Gastroesophageal sphincter (tissue), 4 donors: ENCODE measurements at regions not wholly inside any gene's neighbourhood (a gene's known extent, or its start where the extent isn't known, plus 50 kb on each side); places are given as distances from the start of the nearest gene placed in this dataset.
A peak's percentile ranks its signal among the peaks of the same experiment; 100 is the strongest.

Experiments used
- ATAC-seq: fragments of 150-250 bp; one replicate; pipeline ENCODE4 v1.9.1; 2016; ENCODE audit warnings: mild to moderate bottlenecking, moderate library complexity
- H3K27ac ChIP-seq, 4 donors: fragments of 200-600 bp; sonication (generic) in 3 of 4; 1 replicate in 3 of 4; 2 replicates in 1 of 4; pipeline ENCODE4 v1.5.1; 2016 to 2019
- H3K27me3 ChIP-seq: fragments of 200-600 bp; sonication (generic); one replicate; pipeline ENCODE4 v1.5.1; 2019
- H3K36me3 ChIP-seq, 2 donors: fragments of 200-600 bp; sonication (generic); one replicate each; pipeline ENCODE4 v1.5.1; 2019; ENCODE audit warnings: control low read depth in 1 of 2
- H3K4me1 ChIP-seq, 3 donors: fragments of 200-600 bp; sonication (generic); 1 replicate in 2 of 3; 2 replicates in 1 of 3; pipeline ENCODE4 v1.5.1; 2016 to 2019; ENCODE audit warnings: control low read depth in 2 of 3
- H3K4me3 ChIP-seq, 2 donors: fragments of 200-600 bp; sonication (generic); one replicate each; pipeline ENCODE4 v1.5.1; 2019; ENCODE audit warnings: mild to moderate bottlenecking in 1 of 2, moderate library complexity in 1 of 2
- H3K9me3 ChIP-seq, 3 donors: fragments of 200-600 bp; sonication (generic); one replicate each; pipeline ENCODE4 v1.5.1; 2017 to 2019; ENCODE audit warnings: control low read depth in 2 of 3
- EP300 ChIP-seq: sonication (generic); formaldehyde crosslinking; IDR thresholded peaks from one replicate; pipeline ENCODE4 v1.6.1; 2017; ENCODE audit warnings: antibody characterized with exemption, mild to moderate bottlenecking
- POLR2A ChIP-seq, 2 donors: fragments of 450-650 bp; IDR thresholded peaks; one replicate each; pipeline ENCODE4 v1.6.1; 2017; ENCODE audit warnings: antibody characterized with exemption in 2 of 2, mild to moderate bottlenecking in 2 of 2, moderate library complexity in 1 of 2
- POLR2AphosphoS5 ChIP-seq: sonication (generic); formaldehyde crosslinking; IDR thresholded peaks from one replicate; pipeline ENCODE4 v1.6.1; 2017; ENCODE audit warnings: antibody characterized with exemption
- WGBS, 2 donors: methylation state at CpG; one replicate each; pipeline ENCODE4 v1.1.5; 2018; ENCODE audit warnings: low coverage in 1 of 2; 5-methylcytosine and 5-hydroxymethylcytosine counted together
- TF ChIP-seq, protein P1 (sequence below), 4 experiments: fragments of 200-600 bp in 2 of 4; fragments of 450-650 bp in 2 of 4; sonication (generic) in 1 of 4; IDR thresholded peaks; one replicate each; pipeline ENCODE4 v1.5.1; 2017 to 2019; ENCODE audit warnings: antibody characterized with exemption in 4 of 4, mild to moderate bottlenecking in 2 of 4, moderate library complexity in 2 of 4

DNA sequence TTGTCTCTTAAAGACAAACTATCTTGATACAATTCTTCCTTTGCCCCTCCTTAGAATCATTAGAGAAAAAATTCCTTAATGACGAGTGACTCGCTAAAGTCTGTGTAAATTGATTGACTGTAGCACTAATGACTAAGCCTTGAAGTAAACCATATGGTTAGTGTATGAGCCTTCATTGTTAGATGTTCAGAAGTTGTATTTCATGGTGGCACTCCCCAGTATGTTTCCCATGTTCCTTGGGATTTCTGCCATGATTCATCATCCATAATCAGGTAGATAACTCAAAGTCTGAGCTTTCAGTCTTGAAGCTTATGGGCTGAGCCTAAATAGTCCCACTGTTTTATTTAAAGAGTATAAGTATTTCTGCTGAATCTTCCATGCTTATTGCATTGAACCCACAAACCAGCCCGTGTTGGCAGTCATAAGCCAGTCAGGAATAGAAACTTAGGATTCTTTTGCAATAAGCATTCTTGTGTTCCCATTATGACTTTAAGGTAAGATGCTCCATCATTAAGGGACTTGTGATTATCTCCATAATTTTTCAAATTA, 371.2 kb upstream of the RARB start:
- H3K9me3 ChIP-seq: no peaks in the 10 kb centered on the region
- no peak overlapping the region for H3K27ac ChIP-seq
- H3K4me1 ChIP-seq: peaks cover 0 to 11% (median 0%) of the 10 kb centered on the region in 3 donors
- TF ChIP-seq POLR2AphosphoS5 (no peak), POLR2A (IDR thresholded peaks at IDR 0.05) (no peak), EP300 (no peak)
- TF ChIP-seq, protein P1, sequence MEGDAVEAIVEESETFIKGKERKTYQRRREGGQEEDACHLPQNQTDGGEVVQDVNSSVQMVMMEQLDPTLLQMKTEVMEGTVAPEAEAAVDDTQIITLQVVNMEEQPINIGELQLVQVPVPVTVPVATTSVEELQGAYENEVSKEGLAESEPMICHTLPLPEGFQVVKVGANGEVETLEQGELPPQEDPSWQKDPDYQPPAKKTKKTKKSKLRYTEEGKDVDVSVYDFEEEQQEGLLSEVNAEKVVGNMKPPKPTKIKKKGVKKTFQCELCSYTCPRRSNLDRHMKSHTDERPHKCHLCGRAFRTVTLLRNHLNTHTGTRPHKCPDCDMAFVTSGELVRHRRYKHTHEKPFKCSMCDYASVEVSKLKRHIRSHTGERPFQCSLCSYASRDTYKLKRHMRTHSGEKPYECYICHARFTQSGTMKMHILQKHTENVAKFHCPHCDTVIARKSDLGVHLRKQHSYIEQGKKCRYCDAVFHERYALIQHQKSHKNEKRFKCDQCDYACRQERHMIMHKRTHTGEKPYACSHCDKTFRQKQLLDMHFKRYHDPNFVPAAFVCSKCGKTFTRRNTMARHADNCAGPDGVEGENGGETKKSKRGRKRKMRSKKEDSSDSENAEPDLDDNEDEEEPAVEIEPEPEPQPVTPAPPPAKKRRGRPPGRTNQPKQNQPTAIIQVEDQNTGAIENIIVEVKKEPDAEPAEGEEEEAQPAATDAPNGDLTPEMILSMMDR (IDR thresholded peaks at IDR 0.05): no peak
- H3K27me3 ChIP-seq: no peaks in the 10 kb centered on the region
- H3K36me3 ChIP-seq: no peaks in the 10 kb centered on the region
- 45 to 82% methylated on average over 3 of the region's 3 CpGs for WGBS, 2 donors
- no peak for ATAC-seq
- no peak overlapping the region for H3K4me3 ChIP-seq

DNA sequence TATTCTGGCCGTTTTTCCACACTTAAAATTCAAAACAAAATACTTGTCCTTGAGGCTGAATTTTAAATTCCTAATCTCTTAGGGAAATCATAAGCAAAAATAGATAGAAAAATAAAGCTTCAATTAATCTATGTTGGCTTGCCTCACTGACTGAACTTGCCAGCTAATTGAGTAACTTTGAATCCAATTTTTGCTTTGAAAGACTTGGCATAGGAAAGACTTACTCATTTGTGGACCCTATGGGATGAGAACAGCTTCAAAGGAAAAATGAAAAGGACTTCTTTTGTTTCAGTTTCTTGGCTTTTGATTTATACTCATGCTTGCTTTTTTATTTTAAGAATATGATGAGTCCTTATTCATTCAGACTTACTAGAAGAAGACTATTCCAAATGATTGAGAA, 370.7 kb upstream of the RARB start:
- Histone ChIP-seq H3K36me3 (no peaks in the 10 kb centered on the region), H3K4me1 (peaks cover 0 to 11% (median 0%) of the 10 kb centered on the region in 3 donors), H3K4me3 (no peak overlapping the region), H3K27me3 (no peaks in the 10 kb centered on the region), H3K27ac (no peak overlapping the region), H3K9me3 (no peaks in the 10 kb centered on the region)
- TF ChIP-seq, protein P1 (IDR thresholded peaks at IDR 0.05): no peak
- TF ChIP-seq EP300: no peak
- TF ChIP-seq POLR2AphosphoS5: no peak
- TF ChIP-seq POLR2A (IDR thresholded peaks at IDR 0.05): no peak
- ATAC-seq: no peak
- 8 to 67% methylated on average over 1 of the region's 1 CpG for WGBS, 2 donors

DNA sequence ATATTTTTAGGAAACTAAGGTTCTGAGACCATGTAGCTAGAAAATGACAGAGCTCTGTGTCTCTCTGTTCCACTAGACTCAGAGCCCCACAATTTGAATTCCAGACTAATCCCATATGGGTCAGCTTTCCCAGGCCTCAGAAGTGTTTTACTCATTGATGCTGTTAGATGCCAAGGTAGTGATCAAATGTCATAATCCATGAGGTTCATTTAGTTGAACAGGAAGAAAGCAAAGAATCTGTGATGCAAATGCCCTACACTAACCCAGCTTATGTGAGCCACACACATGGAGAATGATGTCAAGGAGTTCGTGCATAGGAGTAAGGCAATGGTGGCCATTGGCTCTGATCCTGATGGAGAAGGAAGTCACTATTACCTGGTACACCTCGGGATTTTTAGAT, 363.4 kb upstream of the RARB start:
- 88 to 92% methylated on average over 2 of the region's 2 CpGs for WGBS, 2 donors
- TF ChIP-seq POLR2AphosphoS5 (no peak), POLR2A (IDR thresholded peaks at IDR 0.05) (no peak), EP300 (no peak)
- TF ChIP-seq, protein P1 (IDR thresholded peaks at IDR 0.05): no peak
- Histone ChIP-seq H3K9me3 (no peaks in the 10 kb centered on the region), H3K4me3 (no peak overlapping the region), H3K27ac (no peak overlapping the region), H3K4me1 (no peaks in the 10 kb centered on the region), H3K27me3 (no peaks in the 10 kb centered on the region), H3K36me3 (no peaks in the 10 kb centered on the region)
- ATAC-seq: no peak

DNA sequence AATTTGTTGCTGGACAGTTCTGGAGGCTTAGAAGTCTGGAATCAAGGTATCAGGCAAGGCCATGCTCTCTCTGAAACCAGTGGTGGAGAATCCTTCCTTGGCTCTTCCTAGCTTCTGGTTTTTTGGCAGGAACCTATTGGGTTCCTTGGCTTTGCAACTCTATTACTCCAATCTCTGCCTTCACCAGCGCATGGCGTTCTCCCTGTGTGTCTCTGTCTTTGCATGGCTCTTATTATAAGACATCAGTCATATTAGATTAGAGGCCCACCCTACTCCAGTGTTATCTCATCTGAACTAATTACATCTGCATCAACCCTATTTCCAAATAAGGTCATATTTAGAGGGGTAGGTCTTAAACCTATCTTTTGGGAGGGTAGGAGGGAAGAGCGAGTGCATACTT, 358.1 kb upstream of the RARB start:
- peaks cover 0 to 11% (median 5%) of the 10 kb centered on the region in 3 donors for H3K4me1 ChIP-seq
- H3K27me3 ChIP-seq: no peaks in the 10 kb centered on the region
- TF ChIP-seq POLR2AphosphoS5 (no peak), EP300 (no peak)
- no peaks in the 10 kb centered on the region for H3K9me3 ChIP-seq
- H3K27ac ChIP-seq: no peak overlapping the region
- no peak overlapping the region for H3K4me3 ChIP-seq
- no peaks in the 10 kb centered on the region for H3K36me3 ChIP-seq
- 92 to 95% methylated on average over 3 of the region's 3 CpGs for WGBS, 2 donors
- no peak for ATAC-seq

DNA sequence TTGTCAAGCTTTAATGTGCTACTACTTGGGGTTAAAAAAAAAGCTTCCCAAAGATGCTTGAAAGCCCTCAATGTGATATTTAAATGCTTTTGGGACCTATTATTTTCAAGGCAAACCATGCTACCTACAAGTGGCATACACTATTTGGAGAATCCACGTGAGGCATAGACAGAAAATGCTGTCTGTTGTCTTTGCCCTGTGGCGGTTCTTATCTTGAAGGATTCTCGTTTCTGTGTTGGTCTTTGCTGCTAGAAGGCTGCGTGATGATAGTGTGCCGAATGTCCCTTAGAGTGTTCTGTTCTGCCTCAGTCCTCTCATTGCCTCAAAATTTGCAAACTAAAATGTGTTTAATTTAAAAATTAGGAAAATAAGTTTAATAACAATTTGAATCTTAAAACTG, 356.2 kb upstream of the RARB start:
- no peak for TF ChIP-seq POLR2A (IDR thresholded peaks at IDR 0.05)
- 98% methylated on average over 5 of the region's 5 CpGs; no CpG with 5 or more reads in 1 of the 2 donors for WGBS, 2 donors

DNA sequence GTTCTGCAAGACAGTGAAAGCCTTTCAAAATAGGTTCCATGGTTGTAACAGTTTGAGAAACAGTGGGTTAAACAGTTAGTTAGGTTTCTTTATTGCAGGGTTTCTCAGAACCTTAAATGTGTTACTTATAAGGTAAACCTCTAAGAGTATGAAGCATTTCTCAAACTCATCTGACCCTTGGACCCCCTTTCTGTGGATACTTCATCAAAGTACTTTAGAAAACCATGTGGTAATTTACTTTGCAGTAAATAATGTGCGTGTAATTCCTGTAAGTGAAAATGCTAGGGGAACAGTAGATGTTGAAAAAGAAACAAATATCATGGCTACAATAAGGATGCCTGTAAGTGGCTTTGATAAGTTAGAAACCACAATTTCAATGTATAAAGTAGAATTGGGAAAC, 354.6 kb upstream of the RARB start:
- ATAC-seq: no peak
- peaks cover 0 to 19% (median 5%) of the 10 kb centered on the region in 3 donors for H3K4me1 ChIP-seq
- H3K9me3 ChIP-seq: no peaks in the 10 kb centered on the region
- 75 to 82% methylated on average over 1 of the region's 1 CpG for WGBS, 2 donors
- peak overlapping the region in 2 of 4 donors; percentile 22 to 29 for H3K27ac ChIP-seq
- no peak overlapping the region for H3K4me3 ChIP-seq
- no peaks in the 10 kb centered on the region for H3K36me3 ChIP-seq
- TF ChIP-seq POLR2AphosphoS5: no peak
- no peak for TF ChIP-seq POLR2A (IDR thresholded peaks at IDR 0.05)
- TF ChIP-seq EP300: no peak
- TF ChIP-seq, protein P1 (IDR thresholded peaks at IDR 0.05): no peak
- H3K27me3 ChIP-seq: no peaks in the 10 kb centered on the region

More for the DNA sequence above, 356.2 kb upstream of the RARB start:
- no peak for ATAC-seq
- Histone ChIP-seq H3K27ac (no peak overlapping the region), H3K36me3 (no peaks in the 10 kb centered on the region), H3K27me3 (no peaks in the 10 kb centered on the region), H3K9me3 (no peaks in the 10 kb centered on the region), H3K4me3 (no peak overlapping the region), H3K4me1 (peaks cover 0 to 19% (median 5%) of the 10 kb centered on the region in 3 donors)
